ENCODE measurements at regions not wholly inside any gene's neighbourhood (a gene's known extent, or its start where the extent isn't known, plus 50 kb on each side); places are given as distances from the start of the nearest gene placed in this dataset.

GRCh38 chr2:74074487-74074886, 73.2 kb downstream of the BOLA3 start:
- FAIRE-seq, result no peak
- DNase-seq (ENCODE audit: insufficient read length, low spot score), result no peak
- no peak for TF ChIP-seq POLR2AphosphoS5 (IDR thresholded peaks at IDR 0.05; ENCODE audit: low read depth, low read length)
- no peak for TF ChIP-seq POLR2A (IDR thresholded peaks at IDR 0.05; ENCODE audit: low read depth, low read length)
- TF ChIP-seq TAF1 (IDR thresholded peaks at IDR 0.05; ENCODE audit: low read depth, low read length), result no peak
- no peak for TF ChIP-seq POU2F2 (IDR thresholded peaks at IDR 0.05; ENCODE audit: low read depth, low read length)

- TF ChIP-seq POLR2AphosphoS5 (IDR thresholded peaks at IDR 0.05; ENCODE audit: low read depth, low read length) (no peak), POU2F2 (IDR thresholded peaks at IDR 0.05; ENCODE audit: low read depth, low read length) (no peak), TAF1 (IDR thresholded peaks at IDR 0.05; ENCODE audit: low read depth, low read length) (no peak), PAX5 (IDR thresholded peaks at IDR 0.05; ENCODE audit: insufficient read depth, low read length, severe bottlenecking) (no peak), SPI1 (IDR thresholded peaks at IDR 0.05; ENCODE audit: low read depth, low read length) (no peak), POLR2A (IDR thresholded peaks at IDR 0.05; ENCODE audit: low read depth, low read length) (no peak)
- no peak for FAIRE-seq
- DNase-seq (ENCODE audit: insufficient read length, low spot score), result no peak
Observed at GRCh38 chr2:74076074-74076470, 71.6 kb downstream of the BOLA3 start.

- no peak for TF ChIP-seq SPI1 (IDR thresholded peaks at IDR 0.05; ENCODE audit: low read depth, low read length)
- TF ChIP-seq TAF1 (IDR thresholded peaks at IDR 0.05; ENCODE audit: low read depth, low read length), result no peak
- no peak for TF ChIP-seq PAX5 (IDR thresholded peaks at IDR 0.05; ENCODE audit: insufficient read depth, low read length, severe bottlenecking)
- no peak for TF ChIP-seq POLR2A (IDR thresholded peaks at IDR 0.05; ENCODE audit: low read depth, low read length)
- no peak for TF ChIP-seq POU2F2 (IDR thresholded peaks at IDR 0.05; ENCODE audit: low read depth, low read length)
- no peak for TF ChIP-seq POLR2AphosphoS5 (IDR thresholded peaks at IDR 0.05; ENCODE audit: low read depth, low read length)
- FAIRE-seq, result peak; percentile 38
- no peak for DNase-seq (ENCODE audit: insufficient read length, low spot score)
Observed at GRCh38 chr2:74077636-74078035, 70.1 kb downstream of the BOLA3 start.

DNA sequence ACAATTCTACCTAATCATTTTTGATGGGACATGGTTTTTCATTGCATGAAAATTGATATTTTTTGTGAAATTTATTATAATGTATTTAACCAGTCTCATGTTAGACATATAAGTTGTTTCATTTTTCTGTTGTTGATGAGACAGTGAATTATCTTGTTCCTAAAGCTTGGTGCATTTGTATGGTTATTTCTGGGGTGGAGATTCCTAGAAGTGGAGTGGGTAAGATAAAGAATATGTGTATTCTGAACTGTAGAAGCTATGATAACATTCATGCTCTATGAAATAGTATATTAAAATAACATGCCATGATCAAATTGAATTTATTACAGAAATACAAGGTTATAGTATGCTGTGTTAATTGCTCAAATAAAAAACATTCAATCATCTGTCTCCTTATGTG, 69.2 kb downstream of the BOLA3 start:
- TF ChIP-seq PAX5 (IDR thresholded peaks at IDR 0.05; ENCODE audit: insufficient read depth, low read length, severe bottlenecking) (no peak), TAF1 (IDR thresholded peaks at IDR 0.05; ENCODE audit: low read depth, low read length) (no peak), POU2F2 (IDR thresholded peaks at IDR 0.05; ENCODE audit: low read depth, low read length) (no peak), POLR2AphosphoS5 (IDR thresholded peaks at IDR 0.05; ENCODE audit: low read depth, low read length) (no peak), POLR2A (IDR thresholded peaks at IDR 0.05; ENCODE audit: low read depth, low read length) (no peak), SPI1 (IDR thresholded peaks at IDR 0.05; ENCODE audit: low read depth, low read length) (no peak)
- FAIRE-seq, result no peak
- DNase-seq (ENCODE audit: insufficient read length, low spot score), result no peak

DNA sequence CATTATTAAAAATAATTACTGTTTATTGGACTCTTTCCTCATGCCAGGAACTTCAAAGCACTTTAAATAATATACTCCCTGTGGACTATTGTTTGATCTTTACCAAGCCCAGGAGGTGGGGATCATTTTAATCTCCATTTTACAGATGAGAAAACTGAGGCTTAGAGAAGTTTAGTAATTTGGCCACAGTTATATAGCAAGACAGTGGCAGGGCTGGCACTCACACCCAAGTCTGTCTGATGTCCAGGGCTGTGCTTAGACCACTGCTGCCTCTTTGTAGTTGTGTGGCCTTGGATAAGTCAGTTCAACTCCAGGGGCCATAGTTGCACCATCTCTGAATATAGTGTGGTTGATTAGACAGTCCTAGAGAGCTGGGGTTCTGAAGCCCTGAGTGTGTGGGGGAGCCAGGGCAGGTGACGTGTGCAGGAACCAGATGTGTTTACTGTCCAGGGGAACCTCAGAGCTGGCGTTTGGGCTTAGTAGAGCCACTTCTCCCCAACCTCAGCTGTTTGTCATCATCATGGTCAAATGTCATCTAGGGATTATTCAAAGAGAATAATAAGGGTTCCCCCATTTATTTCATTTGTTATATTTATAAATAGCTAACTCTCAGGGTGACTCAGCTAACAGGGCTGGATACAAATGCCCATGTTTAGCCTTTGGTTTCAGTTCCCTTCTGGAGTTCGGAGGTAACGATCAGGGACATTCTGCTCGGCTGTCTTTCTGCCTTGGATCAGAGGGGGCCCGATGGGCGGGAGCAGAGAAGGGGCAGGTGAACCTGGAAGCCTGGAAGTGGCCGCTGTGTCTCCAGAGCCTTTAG, 68.0 kb downstream of the BOLA3 start:
- FAIRE-seq (peak; percentile 72), DNase-seq (ENCODE audit: insufficient read length, low spot score) (peak; percentile 61)
- TF ChIP-seq SPI1 (IDR thresholded peaks at IDR 0.05; ENCODE audit: low read depth, low read length) (peak; percentile 99), POLR2AphosphoS5 (IDR thresholded peaks at IDR 0.05; ENCODE audit: low read depth, low read length) (no peak), POU2F2 (IDR thresholded peaks at IDR 0.05; ENCODE audit: low read depth, low read length) (peak; percentile 17; the same call in 1 of the 2 replicates), TAF1 (IDR thresholded peaks at IDR 0.05; ENCODE audit: low read depth, low read length) (0 out of 2 replicates have a peak, but pooled peaks have one; percentile 28), PAX5 (IDR thresholded peaks at IDR 0.05; ENCODE audit: insufficient read depth, low read length, severe bottlenecking) (no peak), POLR2A (IDR thresholded peaks at IDR 0.05; ENCODE audit: low read depth, low read length) (no peak)

DNA sequence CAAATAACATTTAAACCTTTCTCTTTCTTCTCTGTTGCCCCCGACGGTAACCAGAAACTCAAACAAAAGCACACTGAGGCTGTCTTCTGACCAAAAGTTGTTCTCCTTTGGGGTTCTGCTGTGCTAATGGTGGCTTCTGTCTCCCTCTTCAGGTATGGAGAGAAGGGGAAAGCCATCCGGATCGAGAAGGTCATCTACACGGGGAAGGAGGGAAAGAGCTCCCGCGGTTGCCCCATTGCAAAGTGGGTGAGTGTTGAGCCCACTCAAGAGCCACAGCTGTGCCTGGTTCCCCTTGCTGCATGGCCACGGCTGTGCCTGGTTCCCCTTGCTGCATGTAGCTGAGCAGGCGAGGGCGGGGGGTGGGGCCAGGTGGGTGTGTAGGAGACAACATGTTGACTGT, 67.4 kb downstream of the BOLA3 start:
- TF ChIP-seq TAF1 (IDR thresholded peaks at IDR 0.05; ENCODE audit: low read depth, low read length) (no peak), POU2F2 (IDR thresholded peaks at IDR 0.05; ENCODE audit: low read depth, low read length) (no peak), POLR2AphosphoS5 (IDR thresholded peaks at IDR 0.05; ENCODE audit: low read depth, low read length) (no peak), POLR2A (IDR thresholded peaks at IDR 0.05; ENCODE audit: low read depth, low read length) (no peak), SPI1 (IDR thresholded peaks at IDR 0.05; ENCODE audit: low read depth, low read length) (no peak), PAX5 (IDR thresholded peaks at IDR 0.05; ENCODE audit: insufficient read depth, low read length, severe bottlenecking) (no peak)
- DNase-seq (ENCODE audit: insufficient read length, low spot score), result no peak
- FAIRE-seq, result peak; percentile 48

GRCh38 chr2:74081030-74081762, 66.5 kb downstream of the BOLA3 start:
- DNase-seq (ENCODE audit: insufficient read length, low spot score), result no peak
- no peak for TF ChIP-seq TAF1 (IDR thresholded peaks at IDR 0.05; ENCODE audit: low read depth, low read length)
- TF ChIP-seq POLR2A (IDR thresholded peaks at IDR 0.05; ENCODE audit: low read depth, low read length), result no peak
- TF ChIP-seq POU2F2 (IDR thresholded peaks at IDR 0.05; ENCODE audit: low read depth, low read length), result no peak
- no peak for TF ChIP-seq SPI1 (IDR thresholded peaks at IDR 0.05; ENCODE audit: low read depth, low read length)
- no peak for TF ChIP-seq POLR2AphosphoS5 (IDR thresholded peaks at IDR 0.05; ENCODE audit: low read depth, low read length)
- TF ChIP-seq PAX5 (IDR thresholded peaks at IDR 0.05; ENCODE audit: insufficient read depth, low read length, severe bottlenecking), result no peak
- FAIRE-seq, result no peak

- FAIRE-seq (no peak), DNase-seq (ENCODE audit: insufficient read length, low spot score) (no peak)
- TF ChIP-seq POLR2AphosphoS5 (IDR thresholded peaks at IDR 0.05; ENCODE audit: low read depth, low read length) (no peak), PAX5 (IDR thresholded peaks at IDR 0.05; ENCODE audit: insufficient read depth, low read length, severe bottlenecking) (no peak), POU2F2 (IDR thresholded peaks at IDR 0.05; ENCODE audit: low read depth, low read length) (no peak), SPI1 (IDR thresholded peaks at IDR 0.05; ENCODE audit: low read depth, low read length) (no peak)
Observed at GRCh38 chr2:74081763-74082110, 66.0 kb downstream of the BOLA3 start.

DNA sequence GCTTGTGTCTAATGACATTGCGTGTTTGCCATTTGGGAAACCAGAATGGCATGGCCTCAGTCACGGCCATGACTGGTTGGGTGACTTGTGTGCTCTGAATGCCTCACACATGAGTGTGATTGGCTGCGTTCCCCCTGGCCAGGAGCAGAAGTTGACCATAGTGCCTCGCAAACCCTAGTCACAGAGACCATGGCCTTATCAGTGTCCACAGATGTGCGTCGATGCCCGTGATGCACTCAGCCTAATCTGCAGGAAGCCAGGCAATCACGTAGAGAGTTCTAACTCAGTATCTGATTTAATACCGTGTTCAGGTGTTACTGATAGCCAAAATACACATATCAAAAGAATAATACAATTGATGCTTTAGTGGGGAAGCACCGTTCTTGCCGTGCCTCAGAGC, 64.0 kb downstream of the BOLA3 start:
- DNase-seq (ENCODE audit: insufficient read length, low spot score) (no peak), FAIRE-seq (no peak)
- TF ChIP-seq POLR2A (IDR thresholded peaks at IDR 0.05; ENCODE audit: low read depth, low read length) (no peak), SPI1 (IDR thresholded peaks at IDR 0.05; ENCODE audit: low read depth, low read length) (no peak), PAX5 (IDR thresholded peaks at IDR 0.05; ENCODE audit: insufficient read depth, low read length, severe bottlenecking) (no peak), POLR2AphosphoS5 (IDR thresholded peaks at IDR 0.05; ENCODE audit: low read depth, low read length) (no peak), TAF1 (IDR thresholded peaks at IDR 0.05; ENCODE audit: low read depth, low read length) (no peak), POU2F2 (IDR thresholded peaks at IDR 0.05; ENCODE audit: low read depth, low read length) (no peak)
